OCI-LY3 (cell line): ENCODE measurements at regions not wholly inside any gene's neighbourhood (a gene's known extent, or its start where the extent isn't known, plus 50 kb on each side); places are given as distances from the start of the nearest gene placed in this dataset.
A peak's percentile ranks its signal among the peaks of the same experiment; 100 is the strongest.

ENCODE experiments used
- H2AFZ ChIP-seq: fragments of 200-600, 300-600 bp; shearing (Covaris generic); 2 replicates; pipeline ENCODE4 v1.6.0; 2014; ENCODE audit warnings: antibody characterized with exemption, low read depth, low read length
- H3K27ac ChIP-seq: fragments of 200-600, 300-600 bp; sonication (generic); 2 replicates; pipeline ENCODE4 v1.5.1; 2014; ENCODE audit warnings: mild to moderate bottlenecking, low read length, moderate library complexity, mixed read lengths
- H3K27me3 ChIP-seq: fragments of 200-600, 300-600 bp; sonication (generic); 2 replicates; pipeline ENCODE4 v1.6.1; 2014; ENCODE audit warnings: low read depth, low read length, mixed read lengths
- H3K36me3 ChIP-seq: fragments of 200-600, 300-600 bp; sonication (generic); replicated peaks from 2 replicates; pipeline ENCODE3; 2014; ENCODE audit warnings: low read depth, low read length, mixed read lengths
- H3K4me1 ChIP-seq: fragments of 300-600, 200-600 bp; sonication (generic); 2 replicates; pipeline ENCODE4 v1.6.1; 2014; ENCODE audit warnings: low read length, mixed read lengths
- H3K4me2 ChIP-seq: fragments of 200-600, 300-600 bp; sonication (generic); 2 replicates; pipeline ENCODE4 v1.6.1; 2014; ENCODE audit warnings: low read length, mixed read lengths
- H3K4me3 ChIP-seq: fragments of 300-600, 200-600 bp; sonication (generic); 2 replicates; pipeline ENCODE4 v1.5.1; 2014; ENCODE audit warnings: antibody characterized with exemption, mild to moderate bottlenecking, low read length, moderate library complexity
- H3K79me2 ChIP-seq: fragments of 300-600, 200-600 bp; shearing (Covaris generic); 2 replicates; pipeline ENCODE4 v1.6.1; 2014; ENCODE audit warnings: mild to moderate bottlenecking, low read length, mixed read lengths
- H3K9ac ChIP-seq: fragments of 300-600, 200-600 bp; shearing (Covaris generic); 2 replicates; pipeline ENCODE4 v1.6.0; 2014; ENCODE audit warnings: mild to moderate bottlenecking, low read length, moderate library complexity
- H3K9me3 ChIP-seq: fragments of 200-600, 300-600 bp; shearing (Covaris generic); 2 replicates; pipeline ENCODE4 v1.6.1; 2014; ENCODE audit warnings: low read length, mixed read lengths; ENCODE audit not compliant: insufficient read depth
- H4K20me1 ChIP-seq: fragments of 200-600, 300-600 bp; sonication (generic); 2 replicates; pipeline ENCODE4 v1.6.1; 2016; ENCODE audit warnings: low read length, mixed read lengths; ENCODE audit not compliant: insufficient read depth
- EZH2phosphoT487 ChIP-seq: fragments of 200-600 bp; shearing (Covaris generic); IDR thresholded peaks from 2 replicates; pipeline ENCODE4 v1.6.1; 2018; ENCODE audit warnings: antibody characterized with exemption, mixed run types, low read depth
- TF ChIP-seq, protein P1 (sequence below): fragments of 200-600, 300-600 bp; sonication (generic); IDR thresholded peaks from 2 replicates; pipeline ENCODE4 v1.5.1; 2014; ENCODE audit warnings: antibody characterized with exemption, low read length, low read depth

DNA sequence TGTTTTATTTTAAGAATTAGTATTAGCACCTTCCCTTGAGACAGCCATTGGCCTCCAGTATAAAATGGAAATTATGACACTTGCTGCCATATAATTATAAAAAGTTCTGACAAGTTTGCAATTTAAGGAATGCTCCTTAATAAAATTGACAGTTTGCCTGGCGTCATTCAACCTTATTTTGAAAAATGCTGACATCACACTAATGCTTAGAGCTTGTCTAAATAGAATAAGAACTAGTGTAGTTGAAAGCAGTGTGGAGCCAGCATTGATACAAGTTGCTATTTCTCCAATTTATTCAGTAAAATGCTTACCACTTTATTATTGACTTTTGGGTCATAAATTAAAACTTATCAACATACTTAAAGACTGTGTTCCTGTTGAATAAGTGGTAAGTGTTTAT is 54.3 kb upstream of the ARX start:
- Histone ChIP-seq H2AFZ (no peak overlapping the region), H3K36me3 (no peaks in the 10 kb centered on the region), H3K27ac (no peak overlapping the region), H4K20me1 (no peaks in the 10 kb centered on the region), H3K9ac (no peak overlapping the region), H3K79me2 (no peaks in the 10 kb centered on the region), H3K4me2 (no peak overlapping the region), H3K4me1 (peaks cover 8% of the 10 kb centered on the region), H3K9me3 (no peaks in the 10 kb centered on the region), H3K4me3 (no peak overlapping the region), H3K27me3 (no peaks in the 10 kb centered on the region)
- TF ChIP-seq EZH2phosphoT487: no peak
- TF ChIP-seq, protein P1, sequence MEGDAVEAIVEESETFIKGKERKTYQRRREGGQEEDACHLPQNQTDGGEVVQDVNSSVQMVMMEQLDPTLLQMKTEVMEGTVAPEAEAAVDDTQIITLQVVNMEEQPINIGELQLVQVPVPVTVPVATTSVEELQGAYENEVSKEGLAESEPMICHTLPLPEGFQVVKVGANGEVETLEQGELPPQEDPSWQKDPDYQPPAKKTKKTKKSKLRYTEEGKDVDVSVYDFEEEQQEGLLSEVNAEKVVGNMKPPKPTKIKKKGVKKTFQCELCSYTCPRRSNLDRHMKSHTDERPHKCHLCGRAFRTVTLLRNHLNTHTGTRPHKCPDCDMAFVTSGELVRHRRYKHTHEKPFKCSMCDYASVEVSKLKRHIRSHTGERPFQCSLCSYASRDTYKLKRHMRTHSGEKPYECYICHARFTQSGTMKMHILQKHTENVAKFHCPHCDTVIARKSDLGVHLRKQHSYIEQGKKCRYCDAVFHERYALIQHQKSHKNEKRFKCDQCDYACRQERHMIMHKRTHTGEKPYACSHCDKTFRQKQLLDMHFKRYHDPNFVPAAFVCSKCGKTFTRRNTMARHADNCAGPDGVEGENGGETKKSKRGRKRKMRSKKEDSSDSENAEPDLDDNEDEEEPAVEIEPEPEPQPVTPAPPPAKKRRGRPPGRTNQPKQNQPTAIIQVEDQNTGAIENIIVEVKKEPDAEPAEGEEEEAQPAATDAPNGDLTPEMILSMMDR: no peak

DNA sequence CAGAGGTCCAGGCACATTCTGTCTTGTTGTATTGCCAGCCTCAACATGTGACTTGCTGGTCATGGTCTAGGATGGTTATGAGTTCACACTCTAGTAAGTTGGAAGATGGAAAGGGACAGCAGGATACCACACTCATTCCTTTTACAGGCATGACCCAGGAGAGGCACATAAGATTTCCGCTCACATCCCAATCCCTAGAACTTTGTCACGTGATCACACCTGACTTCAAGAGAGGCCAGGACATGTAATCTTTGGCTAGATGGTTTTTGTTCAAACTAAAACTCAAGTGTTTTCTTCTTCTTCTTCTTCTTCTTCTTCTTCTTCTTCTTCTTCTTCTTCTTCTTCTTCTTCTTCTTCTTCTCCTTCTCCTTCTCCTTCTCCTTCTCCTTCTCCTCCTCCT is 53.4 kb upstream of the ARX start:
- Histone ChIP-seq H3K4me2 (no peak overlapping the region), H3K4me3 (no peak overlapping the region), H3K79me2 (no peaks in the 10 kb centered on the region), H4K20me1 (no peaks in the 10 kb centered on the region), H2AFZ (no peak overlapping the region), H3K9ac (no peak overlapping the region), H3K4me1 (peaks cover 8% of the 10 kb centered on the region), H3K27me3 (no peaks in the 10 kb centered on the region), H3K9me3 (no peaks in the 10 kb centered on the region), H3K36me3 (no peaks in the 10 kb centered on the region), H3K27ac (no peak overlapping the region)
- no peak for TF ChIP-seq EZH2phosphoT487
- TF ChIP-seq, protein P1: no peak

DNA sequence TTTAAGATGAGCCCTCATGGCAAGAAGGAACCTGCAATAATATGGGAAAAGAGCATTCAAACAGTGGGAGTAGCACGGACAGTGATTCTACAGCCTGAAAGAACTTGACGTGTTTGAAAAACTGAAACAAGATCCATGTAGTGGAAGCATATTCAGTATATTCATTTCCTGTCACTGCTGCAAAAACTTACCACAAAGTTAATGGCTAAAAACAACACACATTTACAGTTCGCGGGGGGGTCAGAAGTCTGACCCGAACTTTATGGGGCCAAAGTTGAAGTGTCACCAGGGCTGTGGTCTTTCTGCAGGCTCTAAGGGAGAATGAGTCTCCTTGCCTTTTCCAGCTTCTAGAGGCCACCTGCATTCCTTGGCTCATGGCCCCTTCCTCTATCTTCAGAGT is 52.6 kb upstream of the ARX start:
- TF ChIP-seq, protein P1: no peak
- no peak for TF ChIP-seq EZH2phosphoT487
- H3K36me3 ChIP-seq: no peaks in the 10 kb centered on the region
- H2AFZ ChIP-seq: no peak overlapping the region
- no peaks in the 10 kb centered on the region for H3K79me2 ChIP-seq
- H3K4me2 ChIP-seq: no peak overlapping the region
- no peaks in the 10 kb centered on the region for H3K9me3 ChIP-seq
- peaks cover 8% of the 10 kb centered on the region for H3K4me1 ChIP-seq
- no peaks in the 10 kb centered on the region for H4K20me1 ChIP-seq
- H3K9ac ChIP-seq: no peak overlapping the region
- H3K27me3 ChIP-seq: no peaks in the 10 kb centered on the region
- no peak overlapping the region for H3K27ac ChIP-seq
- no peak overlapping the region for H3K4me3 ChIP-seq

DNA sequence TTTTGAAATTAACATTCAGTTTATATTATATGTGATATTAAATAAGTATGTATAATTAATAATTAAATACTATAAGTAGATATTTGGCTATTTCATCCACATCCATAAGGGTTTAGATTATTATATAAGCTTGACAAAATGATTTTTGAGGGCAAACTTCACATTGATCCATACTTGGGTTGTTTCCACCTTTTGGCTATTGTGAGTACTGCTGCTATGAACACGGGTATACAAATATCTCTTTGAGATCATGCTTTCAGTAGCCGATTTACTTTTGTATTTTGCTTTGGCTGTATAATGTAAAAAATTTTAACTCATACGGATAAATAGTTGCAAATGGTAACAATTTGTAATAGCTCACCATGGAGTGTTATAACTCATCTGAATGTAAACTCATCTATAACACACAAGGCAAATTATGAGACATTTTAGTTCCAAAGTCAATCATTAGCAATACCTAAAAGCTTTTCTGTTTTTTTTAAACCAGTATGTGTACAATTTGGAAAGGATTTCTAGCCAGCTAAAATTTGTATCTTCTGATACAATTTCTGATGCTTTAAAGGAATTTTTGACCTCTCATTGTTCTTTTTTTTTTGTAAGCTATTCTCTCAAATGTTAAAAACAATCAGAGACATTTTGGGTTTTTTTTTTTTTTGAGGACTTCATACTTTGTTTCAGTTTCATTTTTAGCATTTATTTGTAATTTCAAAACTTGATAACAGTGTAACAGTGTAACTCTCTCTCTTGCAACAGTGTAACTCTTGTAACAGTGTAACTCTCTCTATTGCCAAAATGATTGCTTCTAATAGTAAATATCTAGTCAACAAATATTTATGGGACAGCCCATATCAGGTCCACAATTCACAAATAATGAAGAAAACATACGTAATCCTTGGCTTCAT is 51.8 kb upstream of the ARX start:
- peak overlapping the region; percentile 29 for H3K4me3 ChIP-seq
- H3K9me3 ChIP-seq: no peaks in the 10 kb centered on the region
- H3K4me1 ChIP-seq: peaks cover 8% of the 10 kb centered on the region
- H3K9ac ChIP-seq: no peak overlapping the region
- H3K79me2 ChIP-seq: no peaks in the 10 kb centered on the region
- no peaks in the 10 kb centered on the region for H4K20me1 ChIP-seq
- no peak overlapping the region for H3K27ac ChIP-seq
- H3K36me3 ChIP-seq: no peaks in the 10 kb centered on the region
- peak overlapping the region; percentile 57 for H3K4me2 ChIP-seq
- TF ChIP-seq, protein P1: no peak
- no peak for TF ChIP-seq EZH2phosphoT487
- H3K27me3 ChIP-seq: no peaks in the 10 kb centered on the region
- peak overlapping the region; percentile 82; the same call in 1 of the 2 replicates for H2AFZ ChIP-seq
